HG03103 (cell line): ENCODE measurements at regions not wholly inside any gene's neighbourhood (a gene's known extent, or its start where the extent isn't known, plus 50 kb on each side); places are given as distances from the start of the nearest gene placed in this dataset.
"Not testable (repeated sequence)": the region's sequence is repeated elsewhere in the genome, so short reads cannot be mapped to it uniquely, and the experiment has no call there.

ENCODE experiments used
- ATAC-seq: cut with Tn5 transposase; IDR thresholded peaks from one replicate; pipeline ENCODE4 v1.9.1; 2021; ENCODE audit warnings: low read depth; ENCODE audit not compliant: unreplicated experiment

GRCh38 chr6:114862819-114863218 is 520.0 kb upstream of the HS3ST5 start:
- no peak for ATAC-seq

DNA sequence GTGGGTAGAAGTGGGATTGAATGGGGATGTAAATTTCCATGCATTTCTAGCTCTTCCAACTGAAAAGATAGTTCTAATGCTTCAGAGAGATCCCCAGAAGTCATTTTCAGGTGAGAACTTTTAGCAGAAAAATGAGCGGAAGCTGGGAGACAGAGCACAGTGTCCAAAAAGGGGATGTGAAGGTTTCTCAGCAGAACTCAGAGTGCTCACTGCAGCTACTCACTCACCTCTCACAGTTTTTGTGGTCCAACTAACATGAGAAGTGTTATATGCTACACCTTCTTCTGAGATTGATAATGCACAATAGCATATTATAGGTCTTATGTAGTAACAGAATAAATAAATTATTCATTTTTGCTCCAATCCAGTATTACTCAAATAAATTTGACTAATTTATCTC is 519.2 kb upstream of the HS3ST5 start:
- no peak for ATAC-seq

DNA sequence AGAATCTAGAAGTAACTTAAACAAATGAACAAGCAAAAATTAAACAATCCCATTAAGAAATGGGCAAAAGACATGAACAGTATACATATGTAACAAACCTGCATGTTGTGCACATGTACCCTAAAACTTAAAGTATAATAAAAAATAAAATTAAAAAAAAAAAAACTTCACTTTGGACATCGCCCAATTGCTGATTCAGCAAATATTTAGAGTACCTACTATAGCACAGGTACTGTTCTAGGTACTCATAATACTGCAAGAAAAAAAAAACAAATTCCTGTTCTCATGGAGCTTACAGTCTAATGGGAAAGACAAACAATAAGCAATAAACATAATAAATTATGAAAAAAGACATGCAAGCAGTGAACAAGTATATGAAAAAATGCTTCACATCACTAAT is 501.5 kb upstream of the HS3ST5 start:
- ATAC-seq = no peak

DNA sequence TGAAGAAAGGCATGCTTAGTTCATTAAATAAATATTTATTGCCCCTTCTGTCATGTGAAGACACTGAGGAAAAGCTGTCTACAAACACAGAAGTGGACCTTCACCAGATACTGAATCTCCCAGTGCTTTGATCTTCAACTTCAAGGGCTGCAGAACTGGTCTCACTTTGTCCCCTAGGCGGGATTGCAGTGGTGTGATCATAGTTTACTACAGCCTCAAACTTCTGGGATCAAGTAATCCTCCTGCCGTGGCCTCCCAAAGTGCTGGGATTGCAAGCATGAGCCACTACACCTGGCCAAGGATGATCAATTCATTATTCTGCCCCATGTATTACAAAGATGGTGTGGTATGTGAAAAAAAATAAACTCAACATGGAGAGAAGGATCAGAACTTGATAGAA is 496.2 kb upstream of the HS3ST5 start:
- ATAC-seq = no peak

- no peak for ATAC-seq
Observed at GRCh38 chr6:114833211-114833610, 490.4 kb upstream of the HS3ST5 start.

DNA sequence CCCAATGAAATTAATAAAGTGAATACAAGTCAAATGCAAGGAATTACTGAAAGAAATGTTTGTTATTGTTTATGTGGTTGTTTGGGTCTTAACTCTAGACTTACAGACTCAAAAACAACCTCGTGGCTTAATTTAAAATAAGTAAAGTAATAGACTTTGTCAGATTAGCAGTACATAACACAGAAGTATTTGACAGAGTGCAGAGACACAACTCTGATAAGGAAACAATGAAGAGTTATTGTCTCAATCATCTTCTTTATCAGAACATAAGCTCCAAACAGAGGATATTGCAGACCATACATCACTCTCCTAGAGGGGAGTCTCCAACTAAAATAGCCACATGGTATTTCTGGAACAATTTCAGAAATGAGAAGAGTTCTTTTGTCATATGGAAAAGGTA is 487.7 kb upstream of the HS3ST5 start:
- no peak for ATAC-seq

GRCh38 chr6:114827135-114827534 is 484.3 kb upstream of the HS3ST5 start:
- no peak for ATAC-seq

- ATAC-seq = no peak
Observed at GRCh38 chr6:114824409-114824808, 481.6 kb upstream of the HS3ST5 start.

- ATAC-seq = no peak
Observed at GRCh38 chr6:114816678-114817077, 473.9 kb upstream of the HS3ST5 start.

GRCh38 chr6:114810468-114810867 is 467.6 kb upstream of the HS3ST5 start:
- no peak for ATAC-seq

GRCh38 chr6:114805426-114805825 is 462.6 kb upstream of the HS3ST5 start:
- ATAC-seq = not testable (repeated sequence)

DNA sequence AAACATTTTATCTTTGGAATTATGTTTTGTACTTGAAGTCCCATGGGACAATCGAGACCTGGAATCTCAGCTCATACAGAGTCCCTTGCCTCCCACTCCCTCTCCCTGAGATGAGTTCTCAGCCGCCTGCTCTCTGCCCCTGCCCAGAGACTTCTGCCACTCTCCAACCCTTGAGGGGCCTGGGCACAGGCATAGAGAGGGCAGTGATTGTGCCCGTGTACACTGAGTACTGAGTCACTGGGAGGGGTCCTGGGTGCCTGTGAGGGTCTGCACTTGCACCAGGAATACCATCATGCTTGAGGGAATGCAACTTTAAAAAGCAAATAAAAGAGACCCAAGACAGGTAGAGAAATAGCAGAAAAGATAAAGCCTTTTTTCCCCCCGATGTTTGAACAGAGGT is 453.8 kb upstream of the HS3ST5 start:
- ATAC-seq = no peak

DNA sequence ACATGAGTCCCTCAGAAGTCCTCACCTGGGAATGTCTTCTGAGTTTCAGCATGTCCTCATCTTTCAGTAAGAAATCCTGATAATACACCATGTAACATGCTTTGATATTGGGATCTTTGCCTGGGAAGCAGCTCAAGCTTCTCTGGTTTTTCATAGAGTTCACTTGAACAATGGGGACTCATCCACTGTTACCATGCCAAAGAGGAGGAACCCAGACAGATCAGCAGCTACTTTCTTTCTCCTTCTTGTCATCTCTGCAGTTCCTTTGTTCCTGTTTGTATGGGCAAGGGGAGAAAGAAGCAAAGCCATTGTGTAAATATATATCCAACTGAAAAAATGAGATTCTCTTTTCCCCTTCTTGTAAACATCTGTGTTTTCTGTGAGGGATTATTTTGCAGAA is 450.6 kb upstream of the HS3ST5 start:
- no peak for ATAC-seq

DNA sequence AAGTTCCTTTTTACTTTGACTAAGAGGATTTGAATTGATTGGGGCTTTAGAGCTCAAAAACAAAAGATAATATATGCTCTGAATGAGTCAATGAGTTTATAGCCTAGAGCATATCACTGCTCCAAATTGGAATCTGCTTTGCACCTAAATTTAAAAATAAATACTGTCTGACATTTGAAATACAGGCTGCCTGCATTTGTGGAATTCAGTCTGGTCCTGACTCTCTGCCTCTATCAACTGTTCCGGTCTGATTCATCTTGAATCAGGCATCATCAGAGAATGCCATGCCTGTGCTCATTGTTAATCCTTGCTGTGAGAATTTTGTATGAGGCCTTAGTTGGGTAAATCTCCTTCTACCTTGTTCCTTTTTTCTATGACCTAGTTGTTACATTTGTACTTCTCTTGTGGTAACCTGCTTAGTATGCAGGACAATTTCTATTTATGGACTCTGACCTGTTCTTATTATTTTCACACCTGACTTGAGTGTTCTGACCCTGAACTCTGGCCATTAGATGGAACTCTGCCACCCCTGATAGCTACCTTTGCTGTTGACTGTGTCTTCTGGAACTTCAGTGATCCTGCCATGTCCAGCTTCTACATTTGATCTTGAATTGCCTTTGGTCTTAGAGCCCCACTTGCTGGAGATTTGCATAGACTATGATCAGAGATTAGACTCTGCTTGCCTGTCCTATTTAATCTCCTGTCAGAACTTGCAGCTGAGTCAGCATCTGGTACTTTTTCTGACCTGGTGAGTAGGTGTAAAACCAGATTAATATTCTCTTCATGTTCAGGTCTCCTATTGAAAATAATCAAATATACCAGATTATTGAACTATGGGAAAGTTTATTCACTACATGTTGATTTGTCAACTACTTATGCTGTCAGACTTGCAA is 442.7 kb upstream of the HS3ST5 start:
- ATAC-seq = no peak

GRCh38 chr6:114783783-114784182 is 441.0 kb upstream of the HS3ST5 start:
- ATAC-seq = no peak

- ATAC-seq = no peak
Observed at GRCh38 chr6:114783083-114783482, 440.3 kb upstream of the HS3ST5 start.

- no peak for ATAC-seq
Observed at GRCh38 chr6:114764866-114765265, 422.0 kb upstream of the HS3ST5 start.

GRCh38 chr6:114762145-114762544 is 419.3 kb upstream of the HS3ST5 start:
- ATAC-seq = no peak

DNA sequence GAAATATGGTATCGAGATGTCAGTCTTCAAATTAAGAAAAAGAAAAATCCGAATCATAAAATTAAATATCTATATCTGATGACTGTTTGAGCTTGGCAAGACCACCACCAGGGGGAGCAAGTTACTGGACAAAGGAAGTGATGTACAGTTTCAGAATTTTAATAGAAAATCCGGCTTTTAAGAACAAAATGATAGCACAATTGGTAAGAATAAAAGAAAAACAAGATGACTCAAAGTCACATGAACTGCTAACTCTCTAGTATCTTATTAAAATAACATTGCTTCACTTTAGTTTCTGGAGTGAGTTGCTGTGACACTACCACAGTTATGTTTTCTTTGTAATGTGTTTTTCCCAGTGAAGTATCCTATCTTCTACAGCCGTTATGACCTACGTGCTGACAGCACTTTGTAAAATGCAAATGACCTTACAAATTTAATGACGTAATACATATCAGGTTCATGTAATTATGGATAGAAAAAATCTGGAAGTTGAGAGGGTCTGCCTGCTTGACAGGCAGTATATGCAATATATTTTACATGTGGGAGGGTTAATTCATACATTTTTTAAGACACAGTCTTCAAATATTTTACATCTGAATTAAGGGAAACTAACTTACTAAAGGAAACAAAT is 405.3 kb upstream of the HS3ST5 start:
- ATAC-seq = no peak

GRCh38 chr6:114740547-114740946 is 397.7 kb upstream of the HS3ST5 start:
- no peak for ATAC-seq

GRCh38 chr6:114739656-114740055 is 396.8 kb upstream of the HS3ST5 start:
- ATAC-seq = no peak
